ENCODE measurements at regions not wholly inside any gene's neighbourhood (a gene's known extent, or its start where the extent isn't known, plus 50 kb on each side); places are given as distances from the start of the nearest gene placed in this dataset.
A peak's percentile ranks its signal among the peaks of the same experiment; 100 is the strongest.

DNA sequence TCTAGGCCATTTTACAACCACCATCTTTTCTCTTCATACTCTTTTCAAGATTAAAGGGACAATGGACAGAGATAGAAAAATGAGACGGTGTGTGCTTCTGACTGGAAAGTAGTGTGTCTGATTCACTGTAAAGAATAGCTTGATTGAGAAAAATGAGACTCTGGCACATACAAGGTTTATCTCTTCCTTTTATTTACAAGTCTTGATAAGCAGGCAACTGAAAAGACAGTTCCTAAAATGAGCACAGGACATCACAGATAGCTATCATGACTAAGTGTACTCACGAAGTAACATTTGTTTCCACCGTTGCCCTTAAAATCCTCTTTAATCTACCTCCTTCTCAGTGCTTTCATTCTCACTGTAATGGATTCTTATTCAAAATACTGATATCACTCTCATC, 383.0 kb downstream of the TBC1D32 start:
- no peak overlapping the region for H3K4me3 ChIP-seq (ENCODE audit: low read depth, low read length)

DNA sequence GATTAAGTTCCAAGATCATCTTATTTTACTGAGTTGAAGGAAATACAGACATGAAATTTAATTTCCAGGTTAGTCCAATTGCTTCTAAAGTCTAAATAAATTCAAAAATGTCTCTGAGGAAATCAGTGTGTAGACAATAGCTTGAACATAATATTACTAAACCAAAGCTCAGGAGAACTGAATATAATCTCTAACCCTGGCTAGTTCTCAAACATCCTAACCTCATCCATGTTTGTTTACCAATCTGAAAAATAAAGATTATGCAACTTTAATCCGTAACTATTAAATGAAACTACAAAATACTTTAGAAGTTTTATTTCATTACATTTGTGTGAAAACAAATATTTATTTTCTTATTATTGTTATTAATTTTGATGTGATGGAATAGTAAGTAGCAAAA, 387.2 kb downstream of the TBC1D32 start:
- H3K4me3 ChIP-seq (ENCODE audit: low read depth, low read length) = no peak overlapping the region
- TF ChIP-seq, protein P1, sequence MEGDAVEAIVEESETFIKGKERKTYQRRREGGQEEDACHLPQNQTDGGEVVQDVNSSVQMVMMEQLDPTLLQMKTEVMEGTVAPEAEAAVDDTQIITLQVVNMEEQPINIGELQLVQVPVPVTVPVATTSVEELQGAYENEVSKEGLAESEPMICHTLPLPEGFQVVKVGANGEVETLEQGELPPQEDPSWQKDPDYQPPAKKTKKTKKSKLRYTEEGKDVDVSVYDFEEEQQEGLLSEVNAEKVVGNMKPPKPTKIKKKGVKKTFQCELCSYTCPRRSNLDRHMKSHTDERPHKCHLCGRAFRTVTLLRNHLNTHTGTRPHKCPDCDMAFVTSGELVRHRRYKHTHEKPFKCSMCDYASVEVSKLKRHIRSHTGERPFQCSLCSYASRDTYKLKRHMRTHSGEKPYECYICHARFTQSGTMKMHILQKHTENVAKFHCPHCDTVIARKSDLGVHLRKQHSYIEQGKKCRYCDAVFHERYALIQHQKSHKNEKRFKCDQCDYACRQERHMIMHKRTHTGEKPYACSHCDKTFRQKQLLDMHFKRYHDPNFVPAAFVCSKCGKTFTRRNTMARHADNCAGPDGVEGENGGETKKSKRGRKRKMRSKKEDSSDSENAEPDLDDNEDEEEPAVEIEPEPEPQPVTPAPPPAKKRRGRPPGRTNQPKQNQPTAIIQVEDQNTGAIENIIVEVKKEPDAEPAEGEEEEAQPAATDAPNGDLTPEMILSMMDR (IDR thresholded peaks at IDR 0.05; ENCODE audit: low read depth, low read length, missing control alignments) = no peak
- DNase-seq (ENCODE audit: low read depth) = no peak

More for the DNA sequence above, 383.0 kb downstream of the TBC1D32 start:
- no peak for DNase-seq (ENCODE audit: low read depth)
- TF ChIP-seq, protein P1 (IDR thresholded peaks at IDR 0.05; ENCODE audit: low read depth, low read length, missing control alignments) = no peak

DNA sequence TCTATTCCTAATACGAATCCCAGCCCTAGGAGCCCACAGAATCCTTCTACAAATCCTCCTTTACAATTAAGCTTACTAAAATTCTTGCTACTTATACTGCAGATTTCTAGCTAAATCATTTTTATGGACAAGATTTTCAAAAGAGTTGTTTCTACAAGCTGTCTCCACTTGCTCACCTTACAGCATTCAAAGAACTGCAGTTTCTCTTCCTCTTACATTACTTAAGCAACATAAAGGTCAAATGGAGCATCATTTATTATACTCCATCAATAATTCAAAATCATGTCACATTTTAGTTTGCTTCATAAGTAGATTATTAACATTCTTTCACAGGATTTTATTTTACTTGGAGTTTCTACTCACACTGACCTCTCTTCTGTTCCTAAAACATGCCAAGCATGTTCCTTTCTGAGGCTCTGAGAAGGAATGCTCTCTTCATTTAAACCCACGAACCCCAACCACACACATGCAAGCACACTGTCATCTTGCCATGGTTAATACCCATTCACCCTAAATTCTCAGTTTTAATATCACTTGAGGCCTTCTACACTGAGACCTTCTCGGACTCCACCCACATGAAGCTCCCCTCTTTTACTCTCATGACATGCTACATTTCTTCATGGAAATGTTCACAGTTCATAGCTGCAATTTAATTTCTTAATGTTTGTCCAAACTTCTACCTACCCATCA, 388.2 kb downstream of the TBC1D32 start:
- TF ChIP-seq, protein P1 (IDR thresholded peaks at IDR 0.05; ENCODE audit: low read depth, low read length, missing control alignments) = no peak
- DNase-seq (ENCODE audit: low read depth) = no peak

DNA sequence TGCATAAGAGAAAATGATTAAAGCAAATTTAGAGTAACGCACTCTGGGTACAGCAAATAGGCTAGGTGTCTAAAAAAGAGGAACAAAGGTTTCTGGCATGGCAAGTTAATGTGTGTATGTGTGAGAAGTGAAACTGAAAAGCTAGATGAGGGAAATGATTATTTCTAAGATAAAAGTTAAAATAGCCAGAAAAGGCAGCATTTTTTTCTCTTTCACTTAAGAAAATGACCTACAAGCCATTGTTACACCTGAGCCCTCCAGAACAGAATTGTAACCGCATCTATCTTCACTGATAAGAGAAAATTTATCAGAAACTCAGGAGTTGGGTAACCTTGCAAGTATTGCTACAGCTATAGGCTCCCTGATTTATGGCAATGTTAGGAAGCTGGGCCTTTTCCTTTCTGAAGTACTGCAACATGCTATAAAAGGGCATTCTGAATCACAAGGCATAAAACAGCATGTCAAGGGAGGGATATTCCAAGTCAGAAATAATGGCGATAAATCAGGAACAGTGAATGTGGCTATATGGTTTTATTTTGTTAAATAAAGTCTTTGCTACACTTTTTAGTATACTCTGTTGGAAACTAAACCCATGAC, 395.3 kb downstream of the TBC1D32 start:
- no peak overlapping the region for H3K4me3 ChIP-seq (ENCODE audit: low read depth, low read length)
- DNase-seq (ENCODE audit: low read depth) = peak; percentile 43
- TF ChIP-seq, protein P1 (IDR thresholded peaks at IDR 0.05; ENCODE audit: low read depth, low read length, missing control alignments) = no peak

More for the DNA sequence above, 388.2 kb downstream of the TBC1D32 start:
- no peak overlapping the region for H3K4me3 ChIP-seq (ENCODE audit: low read depth, low read length)

DNA sequence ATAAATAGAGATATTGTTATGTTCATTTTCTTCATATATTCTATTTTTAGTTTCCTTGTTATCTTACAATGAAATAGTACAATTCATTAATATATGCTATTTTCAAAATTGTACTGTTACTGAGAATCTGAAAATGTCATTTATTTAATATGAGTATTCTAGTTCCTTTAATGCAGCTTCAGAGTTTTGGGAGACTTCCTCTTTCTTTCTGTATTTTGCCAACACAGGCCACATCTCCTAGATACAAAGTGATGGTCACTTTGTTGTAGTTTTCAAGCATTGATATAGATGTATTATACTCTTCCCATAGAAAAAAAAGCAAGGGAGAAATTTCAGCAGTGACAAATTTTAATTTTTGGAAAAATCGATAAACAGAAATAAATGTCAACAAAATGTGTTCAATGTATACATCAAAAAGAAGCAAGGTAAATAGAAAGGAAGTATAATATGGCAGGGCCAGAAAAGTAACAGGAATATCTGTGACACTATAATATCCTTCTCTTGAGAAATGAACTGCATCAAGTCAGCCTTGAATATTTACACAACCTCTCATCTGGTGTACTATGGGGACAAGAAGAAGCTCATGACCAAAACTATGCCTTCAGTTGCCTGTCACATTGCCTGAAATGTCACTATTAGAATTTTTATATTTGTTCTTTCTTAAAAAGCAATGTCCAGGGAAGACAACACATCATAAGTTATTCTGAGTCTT, 396.0 kb downstream of the TBC1D32 start:
- TF ChIP-seq, protein P1 (IDR thresholded peaks at IDR 0.05; ENCODE audit: low read depth, low read length, missing control alignments) = no peak
- no peak for DNase-seq (ENCODE audit: low read depth)
- no peak overlapping the region for H3K4me3 ChIP-seq (ENCODE audit: low read depth, low read length)

DNA sequence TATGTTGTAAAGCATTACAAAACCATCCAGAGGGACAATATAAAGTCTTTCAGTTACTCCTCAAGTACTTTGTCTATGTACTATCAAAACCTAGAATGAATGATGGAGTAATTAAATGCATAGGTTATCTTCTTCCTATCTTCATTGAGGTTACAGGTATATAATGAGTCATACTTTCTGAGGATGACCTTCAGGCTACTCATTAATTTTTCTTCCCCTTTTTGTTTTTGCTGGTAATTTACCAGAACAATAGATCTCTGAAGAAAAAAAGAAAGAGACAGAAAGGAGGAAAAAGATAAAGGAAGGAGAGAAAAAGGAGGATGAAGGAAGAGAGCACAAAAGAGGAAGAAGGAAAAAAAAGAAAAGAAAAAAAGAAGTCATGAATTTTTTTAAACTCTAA, 398.4 kb downstream of the TBC1D32 start:
- no peak for DNase-seq (ENCODE audit: low read depth)

More for the DNA sequence above, 398.4 kb downstream of the TBC1D32 start:
- no peak overlapping the region for H3K4me3 ChIP-seq (ENCODE audit: low read depth, low read length)
- TF ChIP-seq, protein P1 (IDR thresholded peaks at IDR 0.05; ENCODE audit: low read depth, low read length, missing control alignments) = no peak
